ENCODE measurements at regions not wholly inside any gene's neighbourhood (a gene's known extent, or its start where the extent isn't known, plus 50 kb on each side); places are given as distances from the start of the nearest gene placed in this dataset.

DNA sequence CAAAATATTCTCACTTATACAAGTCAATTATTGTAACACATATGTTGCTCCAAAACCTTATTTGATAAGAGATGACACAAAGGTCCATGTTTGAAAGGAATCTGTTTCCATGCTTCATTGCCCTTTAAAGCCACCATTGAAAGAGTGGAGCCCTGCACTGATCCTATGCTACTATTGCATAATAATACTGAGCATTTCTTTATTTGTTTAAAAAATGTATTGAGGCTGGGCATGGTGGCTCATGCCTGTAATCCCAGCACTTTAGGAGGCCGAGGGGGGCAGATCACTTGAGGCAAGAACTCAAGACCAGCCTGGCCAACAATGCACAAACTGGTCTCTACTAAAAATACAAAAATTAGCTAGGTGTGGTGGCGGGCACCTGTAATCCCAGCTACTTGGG is 178.8 kb upstream of the STARD13 start:
- TF ChIP-seq, protein P1, sequence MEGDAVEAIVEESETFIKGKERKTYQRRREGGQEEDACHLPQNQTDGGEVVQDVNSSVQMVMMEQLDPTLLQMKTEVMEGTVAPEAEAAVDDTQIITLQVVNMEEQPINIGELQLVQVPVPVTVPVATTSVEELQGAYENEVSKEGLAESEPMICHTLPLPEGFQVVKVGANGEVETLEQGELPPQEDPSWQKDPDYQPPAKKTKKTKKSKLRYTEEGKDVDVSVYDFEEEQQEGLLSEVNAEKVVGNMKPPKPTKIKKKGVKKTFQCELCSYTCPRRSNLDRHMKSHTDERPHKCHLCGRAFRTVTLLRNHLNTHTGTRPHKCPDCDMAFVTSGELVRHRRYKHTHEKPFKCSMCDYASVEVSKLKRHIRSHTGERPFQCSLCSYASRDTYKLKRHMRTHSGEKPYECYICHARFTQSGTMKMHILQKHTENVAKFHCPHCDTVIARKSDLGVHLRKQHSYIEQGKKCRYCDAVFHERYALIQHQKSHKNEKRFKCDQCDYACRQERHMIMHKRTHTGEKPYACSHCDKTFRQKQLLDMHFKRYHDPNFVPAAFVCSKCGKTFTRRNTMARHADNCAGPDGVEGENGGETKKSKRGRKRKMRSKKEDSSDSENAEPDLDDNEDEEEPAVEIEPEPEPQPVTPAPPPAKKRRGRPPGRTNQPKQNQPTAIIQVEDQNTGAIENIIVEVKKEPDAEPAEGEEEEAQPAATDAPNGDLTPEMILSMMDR (IDR thresholded peaks at IDR 0.05; ENCODE audit: low read length): no peak
- TF ChIP-seq EZH2 (optimal IDR thresholded peaks at IDR 0.05; ENCODE audit: low read depth, low read length) (no peak), EZH2phosphoT487 (IDR thresholded peaks at IDR 0.05; ENCODE audit: low read length) (no peak)
